Activated CD8-positive, alpha-beta T cell treated with anti-CD3 and anti-CD28 coated beads for 36 hours (primary cell): ENCODE measurements at regions not wholly inside any gene's neighbourhood (a gene's known extent, or its start where the extent isn't known, plus 50 kb on each side); places are given as distances from the start of the nearest gene placed in this dataset.

ENCODE experiments used
- ATAC-seq: fragments of 200-7000 bp; cut with Tn5 transposase; one replicate; pipeline ENCODE4 v1.10.0; 2021; ENCODE audit warnings: mild to moderate bottlenecking, moderate library complexity
- CTCF ChIA-PET: fragments of 350-600 bp; sonication (Branson Sonifier 250); formaldehyde crosslinking; loops from one replicate; lab custom pipeline; 2021; ENCODE audit warnings: antibody characterized with exemption; lab: Charles Lee
- POLR2A ChIA-PET: fragments of 350-600 bp; sonication (Branson Sonifier 250); formaldehyde crosslinking; loops from one replicate; lab custom pipeline; 2021; ENCODE audit warnings: antibody characterized with exemption; lab: Charles Lee
- DNase-seq: peaks from one replicate; pipeline ENCODE4 v3.0.0-alpha.2; 2020
- H3K27ac Mint-ChIP-seq: one replicate; pipeline ENCODE4 v1.8.0; 2021; ENCODE audit warnings: mild to moderate bottlenecking, mixed read lengths
- H3K27me3 Mint-ChIP-seq: one replicate; pipeline ENCODE4 v1.8.0; 2021; ENCODE audit warnings: mixed read lengths
- H3K36me3 Mint-ChIP-seq: one replicate; pipeline ENCODE4 v1.8.0; 2021; ENCODE audit warnings: low read depth, mixed read lengths
- H3K4me1 Mint-ChIP-seq: one replicate; pipeline ENCODE4 v1.8.0; 2021; ENCODE audit warnings: low read depth, mixed read lengths
- H3K4me3 Mint-ChIP-seq: one replicate; pipeline ENCODE4 v1.8.0; 2021; ENCODE audit warnings: mild to moderate bottlenecking, moderate library complexity, mixed read lengths
- H3K9me3 Mint-ChIP-seq: one replicate; pipeline ENCODE4 v1.8.0; 2021; ENCODE audit warnings: mixed read lengths
- CTCF ChIP-seq: fragments of 200-600 bp; IDR thresholded peaks from one replicate; pipeline ENCODE4 v1.8.0; 2022; ENCODE audit warnings: antibody characterized with exemption, mild to moderate bottlenecking
- intact Hi-C: fragments of 100-400 bp; cut with micrococcal nuclease; formaldehyde crosslinking; loops from one replicate; pipeline ENCODE4 v1.10.0; 2022

GRCh38 chr9:2478421-2478820, 143.2 kb upstream of the VLDLR start:
- Mint-ChIP-seq H3K4me3 (no peak overlapping the region), H3K9me3 (no peaks in the 10 kb centered on the region), H3K36me3 (no peaks in the 10 kb centered on the region), H3K27ac (no peak overlapping the region), H3K4me1 (no peaks in the 10 kb centered on the region), H3K27me3 (peaks cover 3% of the 10 kb centered on the region)
- intact Hi-C loops = no loop called here
- TF ChIP-seq CTCF = no peak
- POLR2A ChIA-PET = no interaction called here
- CTCF ChIA-PET = no interaction called here
- ATAC-seq (no peak), DNase-seq (no peak)

GRCh38 chr9:2479056-2479565, 142.5 kb upstream of the VLDLR start:
- TF ChIP-seq CTCF = no peak
- intact Hi-C loops = no loop called here
- Mint-ChIP-seq H3K36me3 (no peaks in the 10 kb centered on the region), H3K27me3 (peaks cover 3% of the 10 kb centered on the region), H3K4me3 (no peak overlapping the region), H3K4me1 (no peaks in the 10 kb centered on the region), H3K27ac (no peak overlapping the region), H3K9me3 (no peaks in the 10 kb centered on the region)
- DNase-seq (no peak), ATAC-seq (no peak)
- POLR2A ChIA-PET = no interaction called here
- CTCF ChIA-PET = no interaction called here

GRCh38 chr9:2480255-2480837, 141.2 kb upstream of the VLDLR start:
- TF ChIP-seq CTCF = no peak
- no peak overlapping the region for H3K4me3 Mint-ChIP-seq
- CTCF ChIA-PET = no interaction called here
- POLR2A ChIA-PET = no interaction called here
- intact Hi-C loops = no loop called here
- no peaks in the 10 kb centered on the region for H3K9me3 Mint-ChIP-seq
- ATAC-seq (no peak), DNase-seq (no peak)
- H3K4me1 Mint-ChIP-seq = no peaks in the 10 kb centered on the region
- H3K36me3 Mint-ChIP-seq = no peaks in the 10 kb centered on the region
- no peak overlapping the region for H3K27ac Mint-ChIP-seq
- peaks cover 3% of the 10 kb centered on the region for H3K27me3 Mint-ChIP-seq

GRCh38 chr9:2481216-2481615, 140.4 kb upstream of the VLDLR start:
- ChIA-PET CTCF (no interaction called here), POLR2A (no interaction called here)
- H3K4me3 Mint-ChIP-seq = no peak overlapping the region

GRCh38 chr9:2486988-2487387, 134.6 kb upstream of the VLDLR start:
- H3K27ac Mint-ChIP-seq = no peak overlapping the region
- no peaks in the 10 kb centered on the region for H3K9me3 Mint-ChIP-seq
- intact Hi-C loops = no loop called here
- DNase-seq = no peak
- ChIA-PET CTCF (no interaction called here), POLR2A (no interaction called here)
- no peaks in the 10 kb centered on the region for H3K36me3 Mint-ChIP-seq
- no peak for TF ChIP-seq CTCF
- H3K4me1 Mint-ChIP-seq = no peaks in the 10 kb centered on the region
- no peak for ATAC-seq
- no peak overlapping the region for H3K4me3 Mint-ChIP-seq
- peaks cover 9% of the 10 kb centered on the region for H3K27me3 Mint-ChIP-seq

More at GRCh38 chr9:2481216-2481615, 140.4 kb upstream of the VLDLR start:
- no peak for ATAC-seq
- intact Hi-C loops = no loop called here
- H3K27me3 Mint-ChIP-seq = peaks cover 3% of the 10 kb centered on the region
- no peak for TF ChIP-seq CTCF
- no peaks in the 10 kb centered on the region for H3K4me1 Mint-ChIP-seq
- no peak for DNase-seq
- no peaks in the 10 kb centered on the region for H3K36me3 Mint-ChIP-seq
- H3K9me3 Mint-ChIP-seq = no peaks in the 10 kb centered on the region
- no peak overlapping the region for H3K27ac Mint-ChIP-seq
